DOHH2 (cell line): ENCODE measurements at regions not wholly inside any gene's neighbourhood (a gene's known extent, or its start where the extent isn't known, plus 50 kb on each side); places are given as distances from the start of the nearest gene placed in this dataset.

Experiments used
- H3F3A ChIP-seq: fragments of 200-600 bp; sonication (generic), shearing (Covaris generic); 2 replicates; pipeline ENCODE4 v1.6.0; 2016; ENCODE audit warnings: antibody characterized with exemption, mild to moderate bottlenecking; ENCODE audit not compliant: control insufficient read depth, insufficient read depth
- H3K27ac ChIP-seq: fragments of 200-600 bp; sonication (generic); 2 replicates; pipeline ENCODE4 v1.5.1; 2014; ENCODE audit warnings: low read depth, mild to moderate bottlenecking, low read length, moderate library complexity
- H3K27me3 ChIP-seq: fragments of 200-600 bp; sonication (generic); 2 replicates; pipeline ENCODE4 v1.6.1; 2014; ENCODE audit warnings: mild to moderate bottlenecking, low read length, mixed read lengths; ENCODE audit not compliant: control insufficient read depth
- H3K36me3 ChIP-seq: fragments of 200-600 bp; sonication (generic); 2 replicates; pipeline ENCODE4 v1.6.1; 2014; ENCODE audit warnings: mild to moderate bottlenecking, low read length, moderate library complexity, mixed read lengths; ENCODE audit not compliant: control insufficient read depth
- H3K4me1 ChIP-seq: fragments of 200-600 bp; sonication (generic); 2 replicates; pipeline ENCODE4 v1.6.1; 2014; ENCODE audit warnings: mild to moderate bottlenecking, low read length, mixed read lengths; ENCODE audit not compliant: control insufficient read depth
- H3K4me2 ChIP-seq: fragments of 200-600 bp; sonication (generic); 2 replicates; pipeline ENCODE4 v1.6.0; 2014; ENCODE audit warnings: mild to moderate bottlenecking, low read length, moderate library complexity
- H3K4me3 ChIP-seq: fragments of 200-600 bp; sonication (generic); 2 replicates; pipeline ENCODE4 v1.5.1; 2014; ENCODE audit warnings: mild to moderate bottlenecking, low read length, mixed read lengths
- H3K79me2 ChIP-seq: fragments of 200-600 bp; sonication (generic); 2 replicates; pipeline ENCODE4 v1.6.1; 2014; ENCODE audit warnings: mild to moderate bottlenecking, low read length, mixed read lengths; ENCODE audit not compliant: control insufficient read depth
- H3K9me2 ChIP-seq: fragments of 200-600 bp; sonication (generic); replicated peaks from 2 replicates; pipeline ENCODE4 v1.6.1; 2014; ENCODE audit warnings: mild to moderate bottlenecking, low read length, mixed read lengths; ENCODE audit not compliant: control insufficient read depth
- H3K9me3 ChIP-seq: fragments of 200-600 bp; sonication (generic); 2 replicates; pipeline ENCODE4 v1.6.1; 2014; ENCODE audit warnings: antibody characterized with exemption, low read length, mixed read lengths; ENCODE audit not compliant: control insufficient read depth, insufficient read depth
- H4K20me1 ChIP-seq: fragments of 200-600 bp; sonication (generic); 2 replicates; pipeline ENCODE4 v1.6.0; 2014; ENCODE audit warnings: low read depth, mild to moderate bottlenecking, antibody characterized with exemption, low read length, moderate library complexity; ENCODE audit not compliant: control insufficient read depth, insufficient read depth
- EZH2phosphoT487 ChIP-seq: fragments of 200-600 bp; sonication (generic); IDR thresholded peaks from 2 replicates; pipeline ENCODE4 v1.6.1; 2017; ENCODE audit warnings: borderline replicate concordance, mild to moderate bottlenecking, antibody characterized with exemption, low read length, moderate library complexity, mixed read lengths
- TF ChIP-seq, protein P1 (sequence below): fragments of 200-600 bp; sonication (generic); IDR thresholded peaks from one replicate; pipeline ENCODE4 v1.5.1; 2014; ENCODE audit warnings: antibody characterized with exemption, mild to moderate bottlenecking, low read depth, low read length; ENCODE audit not compliant: poor library complexity, severe bottlenecking

DNA sequence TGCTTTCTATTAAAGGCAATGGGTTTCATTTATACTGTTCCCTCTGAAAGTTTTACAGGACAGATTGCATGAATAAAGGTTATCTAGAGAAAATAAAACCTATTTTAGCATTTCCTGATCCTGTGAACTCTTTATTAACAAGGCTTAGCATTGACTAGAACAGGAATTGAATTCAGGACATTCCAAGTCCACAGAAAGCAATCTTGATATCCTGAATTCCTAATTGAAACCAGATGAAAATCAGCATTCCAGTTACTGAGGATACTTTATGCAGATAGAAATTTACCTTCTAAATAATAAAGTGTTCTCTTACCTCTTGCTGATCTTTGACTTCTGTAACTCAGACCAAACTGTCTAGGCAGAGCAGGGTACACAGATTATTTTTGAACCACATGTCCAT, 151.4 kb downstream of the ZNF518B start:
- Histone ChIP-seq H3K36me3 (no peaks in the 10 kb centered on the region), H3K4me1 (no peaks in the 10 kb centered on the region), H3K9me2 (no peaks in the 10 kb centered on the region), H3K79me2 (no peaks in the 10 kb centered on the region), H3F3A (no peaks in the 10 kb centered on the region), H3K4me3 (no peak overlapping the region), H3K27ac (no peak overlapping the region), H3K9me3 (no peaks in the 10 kb centered on the region), H4K20me1 (no peaks in the 10 kb centered on the region), H3K27me3 (no peaks in the 10 kb centered on the region), H3K4me2 (no peak overlapping the region)
- TF ChIP-seq, protein P1, sequence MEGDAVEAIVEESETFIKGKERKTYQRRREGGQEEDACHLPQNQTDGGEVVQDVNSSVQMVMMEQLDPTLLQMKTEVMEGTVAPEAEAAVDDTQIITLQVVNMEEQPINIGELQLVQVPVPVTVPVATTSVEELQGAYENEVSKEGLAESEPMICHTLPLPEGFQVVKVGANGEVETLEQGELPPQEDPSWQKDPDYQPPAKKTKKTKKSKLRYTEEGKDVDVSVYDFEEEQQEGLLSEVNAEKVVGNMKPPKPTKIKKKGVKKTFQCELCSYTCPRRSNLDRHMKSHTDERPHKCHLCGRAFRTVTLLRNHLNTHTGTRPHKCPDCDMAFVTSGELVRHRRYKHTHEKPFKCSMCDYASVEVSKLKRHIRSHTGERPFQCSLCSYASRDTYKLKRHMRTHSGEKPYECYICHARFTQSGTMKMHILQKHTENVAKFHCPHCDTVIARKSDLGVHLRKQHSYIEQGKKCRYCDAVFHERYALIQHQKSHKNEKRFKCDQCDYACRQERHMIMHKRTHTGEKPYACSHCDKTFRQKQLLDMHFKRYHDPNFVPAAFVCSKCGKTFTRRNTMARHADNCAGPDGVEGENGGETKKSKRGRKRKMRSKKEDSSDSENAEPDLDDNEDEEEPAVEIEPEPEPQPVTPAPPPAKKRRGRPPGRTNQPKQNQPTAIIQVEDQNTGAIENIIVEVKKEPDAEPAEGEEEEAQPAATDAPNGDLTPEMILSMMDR: no peak
- no peak for TF ChIP-seq EZH2phosphoT487

DNA sequence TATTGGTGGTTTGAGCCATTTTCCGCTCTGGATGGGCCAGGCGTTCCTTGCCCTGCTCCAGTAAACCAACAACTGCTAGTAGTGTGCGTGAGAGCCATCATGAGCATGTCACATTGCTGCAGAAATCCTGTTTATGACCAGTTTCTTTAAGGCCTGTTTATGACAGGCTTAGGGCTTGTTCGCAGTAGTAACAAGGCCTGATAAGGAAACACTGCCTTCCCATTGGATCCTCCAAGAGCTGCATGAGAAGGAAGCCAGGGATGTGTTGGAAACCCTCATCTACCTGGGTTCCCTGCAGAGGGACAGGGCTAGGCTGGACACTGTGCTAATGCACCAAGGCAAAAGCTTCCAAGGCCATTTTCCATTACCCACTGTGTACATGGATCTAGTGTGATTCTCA, 153.9 kb downstream of the ZNF518B start:
- no peaks in the 10 kb centered on the region for H3K9me2 ChIP-seq
- H3K27me3 ChIP-seq: no peaks in the 10 kb centered on the region
- H3K79me2 ChIP-seq: no peaks in the 10 kb centered on the region
- no peaks in the 10 kb centered on the region for H3F3A ChIP-seq
- H3K4me3 ChIP-seq: no peak overlapping the region
- H3K4me2 ChIP-seq: no peak overlapping the region
- H4K20me1 ChIP-seq: no peaks in the 10 kb centered on the region
- H3K4me1 ChIP-seq: no peaks in the 10 kb centered on the region
- no peaks in the 10 kb centered on the region for H3K36me3 ChIP-seq
- no peak overlapping the region for H3K27ac ChIP-seq
- H3K9me3 ChIP-seq: no peaks in the 10 kb centered on the region
- TF ChIP-seq, protein P1: no peak
- no peak for TF ChIP-seq EZH2phosphoT487

DNA sequence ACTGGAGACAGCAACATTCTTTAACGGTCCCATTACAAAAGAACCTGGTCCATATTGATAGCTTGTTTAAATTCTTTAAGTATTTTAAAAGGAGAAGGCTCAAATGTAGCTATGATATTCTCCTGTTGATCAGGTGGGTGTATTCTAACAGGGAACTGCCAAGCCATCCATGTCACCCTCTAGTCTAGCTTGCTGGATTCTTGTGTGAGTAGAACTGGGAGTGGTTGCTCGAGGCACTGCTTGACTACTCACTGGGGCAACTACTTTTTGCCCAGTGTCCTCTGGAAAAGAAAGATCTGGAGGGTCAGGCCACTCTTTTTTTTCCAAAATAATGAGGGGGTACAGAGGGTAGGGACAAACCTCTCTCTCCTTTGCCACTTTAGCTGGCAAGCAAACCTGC, 155.1 kb downstream of the ZNF518B start:
- H3K9me2 ChIP-seq: no peaks in the 10 kb centered on the region
- H3K79me2 ChIP-seq: no peaks in the 10 kb centered on the region
- H4K20me1 ChIP-seq: no peaks in the 10 kb centered on the region
- H3K4me3 ChIP-seq: no peak overlapping the region
- no peaks in the 10 kb centered on the region for H3K36me3 ChIP-seq
- no peak overlapping the region for H3K4me2 ChIP-seq
- H3K4me1 ChIP-seq: no peaks in the 10 kb centered on the region
- no peak for TF ChIP-seq EZH2phosphoT487
- TF ChIP-seq, protein P1: no peak
- no peak overlapping the region for H3K27ac ChIP-seq
- H3F3A ChIP-seq: no peaks in the 10 kb centered on the region
- H3K27me3 ChIP-seq: no peaks in the 10 kb centered on the region
- H3K9me3 ChIP-seq: no peaks in the 10 kb centered on the region

DNA sequence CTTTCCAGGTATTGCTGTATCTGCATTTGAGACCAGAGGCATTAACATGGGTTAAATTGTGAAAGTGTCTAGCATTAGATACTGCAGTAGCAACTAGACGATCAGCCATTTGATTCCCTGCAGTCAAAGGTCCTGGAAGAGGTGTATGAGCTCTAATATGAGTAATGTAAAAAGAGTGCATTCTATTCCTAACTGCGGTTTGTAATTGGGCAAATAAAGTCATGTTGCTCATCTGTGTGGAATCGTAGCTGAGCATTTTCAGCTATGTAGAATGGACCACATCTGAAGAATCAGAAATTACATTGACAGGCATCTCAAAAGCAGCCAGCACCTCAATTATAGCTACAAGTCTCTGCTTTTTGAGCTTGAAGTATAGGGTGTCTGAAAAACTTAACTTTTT, 157.6 kb downstream of the ZNF518B start:
- H3K9me2 ChIP-seq: no peaks in the 10 kb centered on the region
- H3K27me3 ChIP-seq: no peaks in the 10 kb centered on the region
- no peaks in the 10 kb centered on the region for H3K79me2 ChIP-seq
- TF ChIP-seq, protein P1: no peak
- no peaks in the 10 kb centered on the region for H3K4me1 ChIP-seq
- H3K9me3 ChIP-seq: no peaks in the 10 kb centered on the region
- no peak overlapping the region for H3K27ac ChIP-seq
- no peak overlapping the region for H3K4me3 ChIP-seq
- H3K4me2 ChIP-seq: no peak overlapping the region
- H3K36me3 ChIP-seq: no peaks in the 10 kb centered on the region
- H3F3A ChIP-seq: no peaks in the 10 kb centered on the region
- H4K20me1 ChIP-seq: no peaks in the 10 kb centered on the region
